DND-41 (cell line): ENCODE measurements at regions not wholly inside any gene's neighbourhood (a gene's known extent, or its start where the extent isn't known, plus 50 kb on each side); places are given as distances from the start of the nearest gene placed in this dataset.
"Not testable (repeated sequence)": the region's sequence is repeated elsewhere in the genome, so short reads cannot be mapped to it uniquely, and the experiment has no call there.

ENCODE experiments used
- ATAC-seq: fragments of 200-7000 bp; cut with Tn5 transposase; 3 replicates; pipeline ENCODE4 v1.9.1; 2021; ENCODE audit warnings: low read depth; ENCODE audit not compliant: insufficient read depth
- DNase-seq: peaks from one replicate; pipeline ENCODE4 v3.0.0-alpha.2; 2020
- H2AFZ ChIP-seq: 2 replicates; pipeline ENCODE4 v1.6.0; 2012; ENCODE audit warnings: low read depth, low read length
- H3K27ac ChIP-seq: 2 replicates; pipeline ENCODE4 v1.5.1; 2012; ENCODE audit warnings: low read length, inconsistent platforms
- H3K27me3 ChIP-seq: fragments of 200-600 bp; sonication (generic); 2 replicates; pipeline ENCODE4 v1.6.0; 2012; ENCODE audit warnings: low read length, mild to moderate bottlenecking, inconsistent platforms; ENCODE audit not compliant: insufficient read depth, poor library complexity
- H3K36me3 ChIP-seq: 2 replicates; pipeline ENCODE4 v1.5.1; 2012; ENCODE audit warnings: low read length, inconsistent platforms; ENCODE audit not compliant: insufficient read depth
- H3K4me1 ChIP-seq: 2 replicates; pipeline ENCODE4 v1.5.1; 2012; ENCODE audit warnings: mild to moderate bottlenecking, low read length; ENCODE audit not compliant: insufficient read depth
- H3K4me2 ChIP-seq: 2 replicates; pipeline ENCODE4 v1.6.0; 2012; ENCODE audit warnings: mild to moderate bottlenecking, moderate library complexity, low read length, inconsistent platforms; ENCODE audit not compliant: insufficient read depth
- H3K4me3 ChIP-seq, 2 experiments: fragments of 200-600 bp in 1 of 2; shearing (Covaris generic) in 1 of 2; 2 replicates each; pipeline ENCODE4 v1.5.1; 2012 to 2016; ENCODE audit warnings: inconsistent platforms in 2 of 2, low read length in 2 of 2, mild to moderate bottlenecking in 2 of 2, low read depth in 1 of 2, moderate library complexity in 1 of 2
- H3K79me2 ChIP-seq: 2 replicates; pipeline ENCODE4 v1.6.0; 2012; ENCODE audit warnings: low read length, inconsistent platforms; ENCODE audit not compliant: insufficient read depth
- H3K9ac ChIP-seq: 2 replicates; pipeline ENCODE4 v1.6.0; 2012; ENCODE audit warnings: low read depth, mild to moderate bottlenecking, inconsistent platforms, low read length, moderate library complexity
- H3K9me3 ChIP-seq: 2 replicates; pipeline ENCODE4 v1.5.1; 2012; ENCODE audit warnings: low read length, moderate library complexity, mild to moderate bottlenecking, inconsistent platforms; ENCODE audit not compliant: insufficient read depth, severe bottlenecking
- H4K20me1 ChIP-seq: 2 replicates; pipeline ENCODE4 v1.6.0; 2012; ENCODE audit warnings: low read length; ENCODE audit not compliant: insufficient read depth
- EZH2 ChIP-seq: IDR thresholded peaks from 3 replicates; pipeline ENCODE4 v1.6.1; 2012; ENCODE audit warnings: borderline replicate concordance, low read depth, mild to moderate bottlenecking, moderate library complexity, low read length, inconsistent platforms; ENCODE audit not compliant: severe bottlenecking
- TF ChIP-seq, protein P1 (sequence below): IDR thresholded peaks from 2 replicates; pipeline ENCODE4 v1.5.1; 2012; ENCODE audit warnings: borderline replicate concordance, low read length, moderate library complexity, mild to moderate bottlenecking; ENCODE audit not compliant: poor library complexity, severe bottlenecking; ENCODE audit errors: extremely low read depth

GRCh38 chr22:47865626-47866025 is 1103.2 kb downstream of the TBC1D22A start:
- H4K20me1 ChIP-seq, result no peaks in the 10 kb centered on the region
- TF ChIP-seq, protein P1, sequence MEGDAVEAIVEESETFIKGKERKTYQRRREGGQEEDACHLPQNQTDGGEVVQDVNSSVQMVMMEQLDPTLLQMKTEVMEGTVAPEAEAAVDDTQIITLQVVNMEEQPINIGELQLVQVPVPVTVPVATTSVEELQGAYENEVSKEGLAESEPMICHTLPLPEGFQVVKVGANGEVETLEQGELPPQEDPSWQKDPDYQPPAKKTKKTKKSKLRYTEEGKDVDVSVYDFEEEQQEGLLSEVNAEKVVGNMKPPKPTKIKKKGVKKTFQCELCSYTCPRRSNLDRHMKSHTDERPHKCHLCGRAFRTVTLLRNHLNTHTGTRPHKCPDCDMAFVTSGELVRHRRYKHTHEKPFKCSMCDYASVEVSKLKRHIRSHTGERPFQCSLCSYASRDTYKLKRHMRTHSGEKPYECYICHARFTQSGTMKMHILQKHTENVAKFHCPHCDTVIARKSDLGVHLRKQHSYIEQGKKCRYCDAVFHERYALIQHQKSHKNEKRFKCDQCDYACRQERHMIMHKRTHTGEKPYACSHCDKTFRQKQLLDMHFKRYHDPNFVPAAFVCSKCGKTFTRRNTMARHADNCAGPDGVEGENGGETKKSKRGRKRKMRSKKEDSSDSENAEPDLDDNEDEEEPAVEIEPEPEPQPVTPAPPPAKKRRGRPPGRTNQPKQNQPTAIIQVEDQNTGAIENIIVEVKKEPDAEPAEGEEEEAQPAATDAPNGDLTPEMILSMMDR, result no peak
- no peak for TF ChIP-seq EZH2
- H3K36me3 ChIP-seq, result no peaks in the 10 kb centered on the region

GRCh38 chr22:47862394-47862793 is 1099.9 kb downstream of the TBC1D22A start:
- H3K9ac ChIP-seq, result no peak overlapping the region
- H3K36me3 ChIP-seq, result no peaks in the 10 kb centered on the region
- H4K20me1 ChIP-seq, result no peaks in the 10 kb centered on the region
- no peak overlapping the region for H3K27ac ChIP-seq
- no peak overlapping the region for H3K4me2 ChIP-seq
- TF ChIP-seq EZH2, result no peak
- TF ChIP-seq, protein P1, result no peak
- no peak for ATAC-seq
- H2AFZ ChIP-seq, result no peak overlapping the region
- no peaks in the 10 kb centered on the region for H3K27me3 ChIP-seq
- H3K79me2 ChIP-seq, result no peaks in the 10 kb centered on the region
- H3K4me3 ChIP-seq, result no peak overlapping the region
- H3K9me3 ChIP-seq, result no peaks in the 10 kb centered on the region
- no peaks in the 10 kb centered on the region for H3K4me1 ChIP-seq
- no peak for DNase-seq

More at GRCh38 chr22:47865626-47866025, 1103.2 kb downstream of the TBC1D22A start:
- no peak overlapping the region for H3K4me3 ChIP-seq
- DNase-seq, result no peak
- no peak overlapping the region for H3K4me2 ChIP-seq
- H3K9me3 ChIP-seq, result peaks cover 10% of the 10 kb centered on the region
- no peak overlapping the region for H3K9ac ChIP-seq
- no peaks in the 10 kb centered on the region for H3K4me1 ChIP-seq
- no peak for ATAC-seq
- H3K27ac ChIP-seq, result no peak overlapping the region
- H3K27me3 ChIP-seq, result no peaks in the 10 kb centered on the region
- no peak overlapping the region for H2AFZ ChIP-seq
- no peaks in the 10 kb centered on the region for H3K79me2 ChIP-seq

DNA sequence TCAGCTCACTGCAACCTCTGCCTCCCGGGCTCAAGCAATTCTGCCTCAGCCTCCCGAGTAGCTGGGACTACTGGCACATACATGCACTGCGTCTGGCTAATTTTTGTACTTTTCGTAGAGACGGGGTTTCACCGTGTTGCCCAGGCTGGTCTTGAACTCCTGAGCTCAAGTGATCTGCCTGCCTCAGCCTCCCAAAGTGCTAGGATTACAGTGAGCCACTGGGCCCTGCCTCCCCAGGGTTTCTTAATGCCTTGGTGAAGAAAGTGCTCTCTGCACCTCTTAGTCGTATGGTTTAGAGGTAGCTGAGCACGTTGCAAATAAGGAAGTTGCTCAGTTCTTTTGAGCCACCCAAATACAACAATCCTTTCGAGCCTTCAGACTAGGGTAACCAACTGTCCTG is 1098.5 kb downstream of the TBC1D22A start:
- ATAC-seq, DNase-seq, H2AFZ ChIP-seq, H3K4me1 ChIP-seq, H3K79me2 ChIP-seq, H3K4me3 ChIP-seq, H3K27ac ChIP-seq, H3K27me3 ChIP-seq, H3K9ac ChIP-seq, H3K4me2 ChIP-seq, H4K20me1 ChIP-seq, H3K36me3 ChIP-seq, H3K9me3 ChIP-seq: not testable (repeated sequence)

DNA sequence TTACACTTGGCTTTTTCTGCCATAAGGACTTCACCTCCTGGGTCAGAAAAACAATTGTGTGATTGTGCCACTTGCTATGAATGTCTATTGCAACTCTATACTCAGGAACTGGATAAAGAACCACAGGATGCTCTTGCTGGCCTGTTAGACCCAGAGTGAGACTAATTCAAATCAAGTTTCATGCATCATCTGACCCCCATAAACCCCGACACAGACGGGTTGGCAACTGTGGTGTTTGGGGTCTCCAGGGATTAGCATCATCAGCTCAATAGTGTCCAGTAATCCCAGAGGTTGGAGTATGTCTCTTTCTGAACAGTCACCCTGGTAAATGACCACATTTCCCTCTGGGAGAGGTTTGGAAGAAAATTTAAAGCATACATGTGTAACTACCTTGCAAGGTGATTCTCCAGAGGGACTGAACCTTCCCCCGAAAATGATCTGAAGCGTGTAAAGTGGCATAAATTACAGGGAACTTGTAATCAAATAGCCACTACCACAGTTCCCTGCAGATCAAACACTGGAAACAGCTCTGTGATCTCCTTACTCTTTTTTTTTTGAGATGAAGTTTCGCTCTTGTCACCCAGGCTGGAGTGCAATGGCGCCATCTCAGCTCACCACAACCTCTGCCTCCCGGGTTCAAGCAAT is 1097.6 kb downstream of the TBC1D22A start:
- no peaks in the 10 kb centered on the region for H3K79me2 ChIP-seq
- H3K4me2 ChIP-seq, result no peak overlapping the region
- H2AFZ ChIP-seq, result no peak overlapping the region
- no peaks in the 10 kb centered on the region for H4K20me1 ChIP-seq
- no peak for TF ChIP-seq EZH2
- TF ChIP-seq, protein P1, result no peak
- no peak for DNase-seq
- no peaks in the 10 kb centered on the region for H3K36me3 ChIP-seq
- H3K27me3 ChIP-seq, result no peaks in the 10 kb centered on the region
- ATAC-seq, result no peak
- H3K9me3 ChIP-seq, result no peaks in the 10 kb centered on the region
- no peak overlapping the region for H3K27ac ChIP-seq
- no peak overlapping the region for H3K9ac ChIP-seq
- no peak overlapping the region for H3K4me3 ChIP-seq
- H3K4me1 ChIP-seq, result no peaks in the 10 kb centered on the region
